IgD-negative memory B cell (primary cell): ENCODE measurements at regions not wholly inside any gene's neighbourhood (a gene's known extent, or its start where the extent isn't known, plus 50 kb on each side); places are given as distances from the start of the nearest gene placed in this dataset.

Experiments used
- H3K27ac Mint-ChIP-seq, 3 donors: one replicate each; pipeline ENCODE4 v1.8.0; 2020 to 2022; ENCODE audit warnings: mild to moderate bottlenecking in 3 of 3, mixed read lengths in 3 of 3, moderate library complexity in 1 of 3
- H3K27me3 Mint-ChIP-seq: one replicate; pipeline ENCODE4 v1.8.0; 2021; ENCODE audit warnings: mixed read lengths
- H3K36me3 Mint-ChIP-seq: one replicate; pipeline ENCODE4 v1.8.0; 2020; ENCODE audit warnings: mild to moderate bottlenecking, mixed read lengths
- H3K4me1 Mint-ChIP-seq, 3 donors: one replicate each; pipeline ENCODE4 v1.8.0; 2020 to 2022; ENCODE audit warnings: mixed read lengths in 3 of 3, mild to moderate bottlenecking in 1 of 3
- H3K4me3 Mint-ChIP-seq, 4 donors: one replicate each; pipeline ENCODE4 v1.8.0; 2020 to 2022; ENCODE audit warnings: mild to moderate bottlenecking in 4 of 4, mixed read lengths in 4 of 4, moderate library complexity in 3 of 4
- H3K9me3 Mint-ChIP-seq, 3 donors: one replicate each; pipeline ENCODE4 v1.8.0; 2020 to 2021; ENCODE audit warnings: mixed read lengths in 3 of 3, mild to moderate bottlenecking in 1 of 3

DNA sequence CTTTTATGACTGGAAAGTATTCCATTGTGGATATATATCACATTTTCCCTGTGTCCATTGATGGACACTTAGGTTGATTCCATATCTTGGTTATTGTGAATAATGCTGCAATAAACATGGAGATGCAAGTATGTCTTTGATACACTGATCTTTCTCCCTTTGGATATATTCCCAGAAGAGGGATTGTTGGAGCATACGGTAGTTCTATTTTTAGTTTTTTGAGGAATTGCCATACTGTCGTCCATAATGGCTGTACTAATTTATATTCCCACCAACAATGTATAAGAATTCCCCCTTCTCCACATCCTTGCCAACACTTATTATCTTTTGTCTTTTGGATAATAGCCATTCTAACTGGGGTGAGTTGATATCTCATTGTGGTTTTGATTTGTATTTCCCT is 54.9 kb upstream of the PITX1 start:
- Mint-ChIP-seq H3K4me3 (no peak overlapping the region), H3K27me3 (peaks cover 14% of the 10 kb centered on the region), H3K4me1 (no peaks in the 10 kb centered on the region), H3K36me3 (peaks cover 1% of the 10 kb centered on the region), H3K27ac (no peak overlapping the region), H3K9me3 (peaks cover 0 to 3% (median 0%) of the 10 kb centered on the region in 3 donors)

DNA sequence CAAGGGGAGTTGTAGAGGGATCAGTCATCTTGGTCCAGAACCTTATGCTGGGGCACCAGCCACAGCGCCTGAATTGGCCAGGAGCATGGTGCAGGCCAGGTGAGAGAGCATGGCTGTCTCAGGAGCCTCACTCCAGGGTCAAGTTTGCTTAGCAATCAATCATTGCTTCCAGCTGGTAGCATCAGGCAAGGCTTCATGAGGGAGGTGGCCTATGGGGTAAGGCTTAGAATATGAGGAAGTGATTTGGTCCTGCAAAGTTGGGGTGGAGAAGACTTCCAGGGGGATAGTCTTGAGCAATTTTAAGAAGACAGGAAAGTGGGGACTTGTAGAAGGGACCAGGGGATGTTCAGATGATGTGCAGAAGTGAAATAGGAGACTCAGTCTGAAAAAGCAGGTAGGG is 53.9 kb upstream of the PITX1 start:
- no peaks in the 10 kb centered on the region for H3K4me1 Mint-ChIP-seq
- no peak overlapping the region for H3K4me3 Mint-ChIP-seq
- no peak overlapping the region for H3K27ac Mint-ChIP-seq
- peaks cover 1% of the 10 kb centered on the region for H3K36me3 Mint-ChIP-seq
- H3K9me3 Mint-ChIP-seq = peaks cover 0 to 5% (median 3%) of the 10 kb centered on the region in 3 donors
- peaks cover 14% of the 10 kb centered on the region for H3K27me3 Mint-ChIP-seq

DNA sequence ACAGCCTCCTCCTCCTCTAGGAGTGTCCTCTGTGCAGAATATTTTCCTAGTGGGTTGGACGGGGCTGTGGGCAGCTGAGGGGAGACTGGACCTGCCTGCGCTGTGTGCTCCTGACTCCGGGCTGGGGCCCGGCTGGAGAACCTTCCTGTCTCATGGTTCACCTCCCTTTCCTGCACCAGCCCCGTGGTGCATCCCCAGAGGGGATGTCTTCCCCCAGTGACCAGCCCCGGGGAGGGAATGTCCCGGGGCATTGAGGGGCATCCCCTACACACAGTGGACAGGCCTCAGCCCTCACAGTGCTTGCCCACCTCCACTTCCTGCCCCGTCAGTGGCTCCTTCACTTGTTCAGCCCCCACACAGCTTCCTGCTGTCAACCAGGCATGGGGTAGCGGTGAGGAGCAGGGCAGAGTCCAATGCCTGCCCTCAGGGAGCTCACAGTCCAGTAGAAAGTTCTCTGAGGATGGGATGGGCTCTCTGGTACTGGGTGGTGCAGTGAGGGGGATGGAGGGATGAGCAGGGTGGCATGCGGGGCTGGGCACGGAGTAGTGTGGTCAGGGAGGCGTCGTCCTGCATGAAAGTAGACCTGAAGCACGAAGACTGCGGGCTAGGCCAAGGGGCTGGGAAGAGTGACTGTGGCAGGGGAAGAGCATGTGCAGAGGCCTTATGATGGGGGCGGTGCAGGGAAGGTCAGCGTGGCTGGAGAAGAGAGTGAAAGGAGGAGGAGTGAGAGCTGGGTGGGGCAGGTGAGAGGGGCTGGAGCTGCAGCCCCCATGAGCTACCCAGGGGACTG is 52.1 kb upstream of the PITX1 start:
- H3K4me1 Mint-ChIP-seq = no peaks in the 10 kb centered on the region
- peaks cover 17% of the 10 kb centered on the region for H3K27me3 Mint-ChIP-seq
- H3K36me3 Mint-ChIP-seq = peaks cover 1% of the 10 kb centered on the region
- no peak overlapping the region for H3K4me3 Mint-ChIP-seq
- H3K9me3 Mint-ChIP-seq = peaks cover 0 to 14% (median 12%) of the 10 kb centered on the region in 3 donors
- no peak overlapping the region for H3K27ac Mint-ChIP-seq

DNA sequence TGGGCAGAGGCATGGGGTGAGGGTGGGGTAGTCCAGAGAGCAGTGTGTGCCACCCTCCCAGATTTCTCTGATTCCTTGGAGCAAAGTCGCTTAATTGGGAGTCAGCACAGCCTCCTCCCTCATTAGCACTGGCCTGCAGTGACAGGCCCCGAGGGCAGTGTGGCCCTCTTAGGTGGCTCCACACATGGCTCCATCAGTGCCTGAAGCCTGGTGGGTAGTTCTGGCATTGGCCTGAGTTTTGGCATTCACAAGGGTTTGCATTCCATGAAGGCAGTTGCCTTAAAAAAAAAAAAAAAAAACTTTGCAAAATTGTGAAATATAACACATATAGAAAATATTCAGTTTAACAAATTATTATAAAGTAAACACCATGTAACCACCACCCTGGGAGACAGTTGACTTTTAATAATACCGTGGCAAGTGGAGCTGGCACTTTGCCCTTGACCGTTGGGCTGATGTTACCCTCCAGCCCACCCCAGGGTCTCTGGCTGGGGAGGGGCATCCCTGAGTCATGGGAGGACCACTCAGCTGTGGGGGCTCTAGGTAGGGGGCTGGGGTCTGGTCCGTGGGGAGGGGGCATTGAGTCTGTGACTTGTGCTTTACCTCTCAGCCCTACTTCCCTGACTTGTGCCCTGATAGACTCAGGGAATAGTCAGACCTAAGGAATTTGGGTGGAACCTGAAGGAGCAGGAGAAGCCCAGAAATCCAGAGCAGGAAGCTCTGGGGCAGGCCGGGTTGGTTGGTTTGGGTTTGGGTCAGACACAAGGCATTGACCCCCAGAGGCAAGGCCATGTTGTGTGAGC is 51.3 kb upstream of the PITX1 start:
- H3K4me3 Mint-ChIP-seq = no peak overlapping the region
- no peak overlapping the region for H3K27ac Mint-ChIP-seq
- no peaks in the 10 kb centered on the region for H3K4me1 Mint-ChIP-seq
- peaks cover 1 to 16% (median 12%) of the 10 kb centered on the region in 3 donors for H3K9me3 Mint-ChIP-seq
- peaks cover 20% of the 10 kb centered on the region for H3K27me3 Mint-ChIP-seq
- H3K36me3 Mint-ChIP-seq = peaks cover 1% of the 10 kb centered on the region
